ENCODE measurements at regions not wholly inside any gene's neighbourhood (a gene's known extent, or its start where the extent isn't known, plus 50 kb on each side); places are given as distances from the start of the nearest gene placed in this dataset.

DNA sequence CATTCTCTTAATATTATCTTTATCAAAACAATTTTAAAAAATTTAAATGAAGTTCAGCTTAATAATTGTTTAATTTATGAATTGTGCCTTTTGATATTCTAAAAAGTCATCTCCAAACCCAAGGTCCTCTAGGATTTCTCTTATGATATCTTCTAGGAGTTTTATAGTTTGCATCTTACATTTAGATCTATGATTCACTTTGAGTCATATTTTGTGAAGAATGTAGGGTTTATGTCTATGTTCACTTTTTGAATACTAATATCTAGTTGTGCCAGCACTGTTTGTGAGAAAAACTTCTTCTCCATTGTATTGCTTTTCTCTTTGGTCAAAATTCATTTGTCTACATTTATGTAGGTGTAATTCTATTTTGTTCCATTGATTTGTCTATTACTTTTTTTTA is 1068.4 kb upstream of the SPRY2 start:
- Histone ChIP-seq H3K9me3 (ENCODE audit: control insufficient read depth, low read length) (no peaks in the 10 kb centered on the region), H3K27me3 (ENCODE audit: control insufficient read depth, insufficient read depth, low read length) (no peaks in the 10 kb centered on the region), H2AFZ (no peak overlapping the region), H3K79me2 (no peaks in the 10 kb centered on the region), H3K4me2 (ENCODE audit: low read length) (no peak overlapping the region), H3K36me3 (ENCODE audit: control insufficient read depth, insufficient read depth, low read length) (no peaks in the 10 kb centered on the region), H3K4me3 (ENCODE audit: low read depth, low read length) (no peak overlapping the region), H3K27ac (no peak overlapping the region), H3K9ac (no peak overlapping the region), H3K4me1 (no peaks in the 10 kb centered on the region)
- TF ChIP-seq, protein P1, sequence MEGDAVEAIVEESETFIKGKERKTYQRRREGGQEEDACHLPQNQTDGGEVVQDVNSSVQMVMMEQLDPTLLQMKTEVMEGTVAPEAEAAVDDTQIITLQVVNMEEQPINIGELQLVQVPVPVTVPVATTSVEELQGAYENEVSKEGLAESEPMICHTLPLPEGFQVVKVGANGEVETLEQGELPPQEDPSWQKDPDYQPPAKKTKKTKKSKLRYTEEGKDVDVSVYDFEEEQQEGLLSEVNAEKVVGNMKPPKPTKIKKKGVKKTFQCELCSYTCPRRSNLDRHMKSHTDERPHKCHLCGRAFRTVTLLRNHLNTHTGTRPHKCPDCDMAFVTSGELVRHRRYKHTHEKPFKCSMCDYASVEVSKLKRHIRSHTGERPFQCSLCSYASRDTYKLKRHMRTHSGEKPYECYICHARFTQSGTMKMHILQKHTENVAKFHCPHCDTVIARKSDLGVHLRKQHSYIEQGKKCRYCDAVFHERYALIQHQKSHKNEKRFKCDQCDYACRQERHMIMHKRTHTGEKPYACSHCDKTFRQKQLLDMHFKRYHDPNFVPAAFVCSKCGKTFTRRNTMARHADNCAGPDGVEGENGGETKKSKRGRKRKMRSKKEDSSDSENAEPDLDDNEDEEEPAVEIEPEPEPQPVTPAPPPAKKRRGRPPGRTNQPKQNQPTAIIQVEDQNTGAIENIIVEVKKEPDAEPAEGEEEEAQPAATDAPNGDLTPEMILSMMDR (IDR thresholded peaks at IDR 0.05) = no peak

DNA sequence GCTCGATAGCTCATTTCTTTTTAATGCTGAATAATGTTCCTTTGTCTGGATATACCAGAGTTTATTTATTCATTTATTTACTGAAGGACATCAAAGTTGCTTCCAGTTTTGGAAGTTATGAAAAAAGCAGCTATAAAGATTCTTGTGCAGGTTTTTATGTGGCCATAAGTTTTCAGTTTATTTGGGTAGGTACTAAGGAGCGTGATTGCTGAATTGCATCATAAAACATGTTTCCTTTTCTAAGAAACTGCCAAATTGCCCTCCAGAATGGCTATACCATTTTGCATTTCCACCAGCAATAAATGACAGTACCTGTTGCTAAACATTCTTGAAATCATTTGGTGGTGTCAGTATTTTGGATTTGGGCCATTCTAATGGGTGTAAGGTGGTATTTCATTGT is 1067.7 kb upstream of the SPRY2 start:
- H3K4me3 ChIP-seq (ENCODE audit: low read depth, low read length) = no peak overlapping the region
- H3K4me1 ChIP-seq = no peaks in the 10 kb centered on the region
- H3K4me2 ChIP-seq (ENCODE audit: low read length) = no peak overlapping the region
- no peak overlapping the region for H3K9ac ChIP-seq
- H3K79me2 ChIP-seq = no peaks in the 10 kb centered on the region
- no peak overlapping the region for H2AFZ ChIP-seq
- H3K9me3 ChIP-seq (ENCODE audit: control insufficient read depth, low read length) = no peaks in the 10 kb centered on the region
- H3K27me3 ChIP-seq (ENCODE audit: control insufficient read depth, insufficient read depth, low read length) = no peaks in the 10 kb centered on the region
- H3K36me3 ChIP-seq (ENCODE audit: control insufficient read depth, insufficient read depth, low read length) = no peaks in the 10 kb centered on the region
- TF ChIP-seq, protein P1 (IDR thresholded peaks at IDR 0.05) = no peak
- no peak overlapping the region for H3K27ac ChIP-seq

DNA sequence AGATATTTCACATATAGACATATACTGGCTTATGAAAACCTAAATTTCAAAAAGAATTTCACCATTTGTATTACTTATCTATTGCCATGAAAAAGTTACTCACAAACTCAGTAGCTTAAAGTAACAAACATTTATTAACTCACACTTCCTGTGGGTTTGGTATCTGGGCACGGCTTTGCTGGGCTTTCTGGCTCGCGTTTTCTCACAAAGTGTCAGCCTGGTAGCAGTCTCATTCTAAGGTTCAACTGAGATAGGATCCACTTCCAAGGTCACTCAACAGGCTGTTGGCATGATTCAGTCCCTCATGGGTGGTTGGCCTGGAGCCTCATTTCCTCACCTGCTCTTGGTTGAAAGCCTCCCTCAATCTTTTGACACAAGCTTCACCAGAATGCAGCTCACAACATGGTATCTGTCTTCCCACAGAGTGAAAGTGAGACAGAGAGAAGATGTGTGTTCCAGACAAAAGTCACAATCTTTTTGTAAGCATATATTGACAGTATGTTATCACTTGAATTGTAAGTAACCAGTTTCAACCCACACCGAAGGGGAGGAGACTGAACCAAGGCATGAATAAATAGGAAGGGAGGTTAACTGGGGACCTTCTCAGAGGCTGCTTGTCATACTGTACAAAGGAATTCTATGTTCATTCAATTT is 1065.8 kb upstream of the SPRY2 start:
- Histone ChIP-seq H2AFZ (no peak overlapping the region), H3K27ac (no peak overlapping the region), H3K27me3 (ENCODE audit: control insufficient read depth, insufficient read depth, low read length) (no peaks in the 10 kb centered on the region), H3K4me2 (ENCODE audit: low read length) (no peak overlapping the region), H3K36me3 (ENCODE audit: control insufficient read depth, insufficient read depth, low read length) (no peaks in the 10 kb centered on the region), H3K9me3 (ENCODE audit: control insufficient read depth, low read length) (no peaks in the 10 kb centered on the region), H3K9ac (no peak overlapping the region), H3K4me1 (no peaks in the 10 kb centered on the region), H3K79me2 (no peaks in the 10 kb centered on the region), H3K4me3 (ENCODE audit: low read depth, low read length) (no peak overlapping the region)
- TF ChIP-seq, protein P1 (IDR thresholded peaks at IDR 0.05) = no peak

DNA sequence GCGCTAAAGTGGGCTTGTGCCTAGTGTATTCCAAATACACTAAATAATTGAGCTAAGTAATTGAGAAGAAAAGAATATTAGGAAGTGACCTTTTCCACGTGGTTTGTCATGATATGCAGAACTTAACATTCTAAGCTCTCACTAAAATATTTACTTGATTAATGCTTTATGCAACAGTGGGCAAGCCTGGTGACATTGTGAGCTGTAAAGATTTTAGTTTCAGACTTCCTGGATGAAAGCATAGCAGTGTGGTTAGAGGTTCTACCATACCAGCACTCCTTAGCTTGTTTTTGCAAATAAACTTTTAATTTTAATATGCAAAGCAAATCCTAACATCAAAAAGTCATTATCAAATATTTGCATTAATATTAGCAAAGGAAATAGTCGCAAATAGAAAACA is 1065.1 kb upstream of the SPRY2 start:
- Histone ChIP-seq H3K4me1 (no peaks in the 10 kb centered on the region), H3K79me2 (no peaks in the 10 kb centered on the region), H3K27ac (no peak overlapping the region), H3K27me3 (ENCODE audit: control insufficient read depth, insufficient read depth, low read length) (no peaks in the 10 kb centered on the region), H3K36me3 (ENCODE audit: control insufficient read depth, insufficient read depth, low read length) (no peaks in the 10 kb centered on the region), H2AFZ (no peak overlapping the region), H3K9me3 (ENCODE audit: control insufficient read depth, low read length) (no peaks in the 10 kb centered on the region), H3K4me2 (ENCODE audit: low read length) (no peak overlapping the region), H3K9ac (no peak overlapping the region), H3K4me3 (ENCODE audit: low read depth, low read length) (no peak overlapping the region)
- TF ChIP-seq, protein P1 (IDR thresholded peaks at IDR 0.05) = no peak

DNA sequence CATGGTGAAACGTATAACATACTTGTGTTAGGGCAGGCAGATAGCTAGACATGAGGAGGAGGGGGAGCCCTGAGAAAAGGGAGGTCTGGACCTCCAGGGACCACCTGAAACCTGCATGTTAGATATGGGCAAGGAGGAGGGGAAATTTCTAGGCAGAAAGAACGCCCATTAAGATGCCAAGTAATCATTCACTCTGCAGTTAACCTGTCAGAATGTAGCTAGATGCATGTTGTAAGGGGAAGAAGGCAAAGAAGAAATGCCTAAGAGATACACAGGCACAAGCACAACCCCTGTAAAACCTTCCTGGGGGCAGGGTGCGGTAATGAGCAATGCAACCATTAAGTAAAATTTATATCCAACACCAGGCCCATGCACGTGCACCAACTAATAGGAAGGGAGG is 1055.3 kb upstream of the SPRY2 start:
- no peaks in the 10 kb centered on the region for H3K4me1 ChIP-seq
- no peak overlapping the region for H3K4me3 ChIP-seq (ENCODE audit: low read depth, low read length)
- H3K4me2 ChIP-seq (ENCODE audit: low read length) = no peak overlapping the region
- no peaks in the 10 kb centered on the region for H3K79me2 ChIP-seq
- no peak overlapping the region for H2AFZ ChIP-seq
- H3K36me3 ChIP-seq (ENCODE audit: control insufficient read depth, insufficient read depth, low read length) = no peaks in the 10 kb centered on the region
- TF ChIP-seq, protein P1 (IDR thresholded peaks at IDR 0.05) = no peak
- H3K27me3 ChIP-seq (ENCODE audit: control insufficient read depth, insufficient read depth, low read length) = no peaks in the 10 kb centered on the region
- H3K9me3 ChIP-seq (ENCODE audit: control insufficient read depth, low read length) = no peaks in the 10 kb centered on the region
- no peak overlapping the region for H3K9ac ChIP-seq
- H3K27ac ChIP-seq = no peak overlapping the region
